GM13977 (cell line): ENCODE measurements at regions not wholly inside any gene's neighbourhood (a gene's known extent, or its start where the extent isn't known, plus 50 kb on each side); places are given as distances from the start of the nearest gene placed in this dataset.

Experiments used
- DNase-seq: peaks from one replicate; pipeline ENCODE4 v3.0.0; 2012; ENCODE audit warnings: low spot score
- CTCF ChIP-seq: IDR thresholded peaks from 2 replicates; pipeline ENCODE4 v1.5.1; 2012; ENCODE audit warnings: mild to moderate bottlenecking, control low read depth; ENCODE audit not compliant: insufficient read depth; ENCODE audit errors: extremely low read depth, missing control alignments
- in situ Hi-C: fragments of 300-500 bp; cut with MboI; formaldehyde crosslinking; loops from one replicate; pipeline ENCODE4 v1.12.0; 2022; ENCODE audit warnings: low sequenced_read_pairs, low pct_unique_long_range_greater_than_20kb, mixed read lengths, inconsistent platforms; ENCODE audit not compliant: unreplicated experiment

DNA sequence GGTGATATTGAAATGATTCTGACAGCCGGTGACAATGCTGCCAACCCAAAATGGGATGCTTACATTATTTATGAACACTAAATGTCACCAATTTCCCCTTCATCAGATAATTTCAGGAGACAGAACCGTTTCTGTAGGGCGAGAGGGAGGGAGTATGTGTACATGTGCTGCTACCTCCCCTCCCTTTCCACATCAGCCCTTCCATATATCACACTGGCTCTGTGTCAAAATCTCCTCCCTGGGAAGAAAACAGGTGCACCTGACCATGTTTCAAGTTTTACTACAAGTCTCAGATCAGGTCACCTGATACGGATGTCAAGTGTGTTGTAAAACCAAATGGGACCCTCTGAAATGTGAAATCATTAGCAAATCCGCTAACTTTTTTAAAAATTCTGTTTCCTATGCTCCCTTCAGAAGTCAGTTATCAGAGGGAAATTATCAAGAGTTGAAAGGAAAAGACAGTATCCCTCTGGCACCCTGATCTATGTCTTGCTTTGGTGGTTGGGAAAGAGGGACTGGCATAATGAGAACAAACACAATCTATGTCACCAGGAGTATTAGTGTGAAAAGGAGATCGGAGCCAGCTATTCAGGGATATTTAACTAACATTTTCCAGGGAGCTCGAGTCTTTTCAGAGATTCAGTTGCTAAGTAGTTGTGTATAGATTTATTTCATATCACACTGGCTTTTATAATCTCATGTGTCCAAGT is 1002.3 kb upstream of the CDH8 start:
- in situ Hi-C loops = no loop called here
- no peak for DNase-seq
- TF ChIP-seq CTCF = no peak

DNA sequence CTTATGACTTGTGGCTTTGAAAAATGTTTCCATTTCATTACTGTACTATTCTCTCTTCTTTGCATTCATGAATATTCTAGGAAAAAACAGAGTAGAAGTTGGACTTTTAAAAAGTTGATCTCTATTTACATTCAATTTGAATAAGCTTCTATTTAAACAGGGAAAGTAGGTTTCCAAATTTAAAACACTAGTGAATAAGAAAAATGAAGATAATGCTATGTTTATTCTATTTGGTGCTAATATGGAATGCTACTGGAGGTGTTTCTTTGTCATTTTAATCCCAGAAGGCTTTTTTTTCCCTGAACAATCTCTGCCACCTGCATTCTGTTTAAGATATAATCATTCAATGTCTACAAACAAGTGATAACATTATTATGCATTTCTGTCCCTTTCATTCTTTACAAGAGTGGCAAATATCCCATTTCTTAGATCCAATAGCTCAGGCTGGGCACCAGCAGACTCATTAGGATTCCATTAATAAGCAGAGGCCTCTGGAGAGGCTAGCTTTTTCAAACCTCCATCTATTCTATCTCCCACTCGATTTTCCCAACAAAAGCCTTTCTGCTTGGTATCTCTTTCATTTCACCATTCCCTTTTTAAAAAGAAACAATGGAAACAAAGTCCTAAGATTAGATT is 1001.6 kb upstream of the CDH8 start:
- TF ChIP-seq CTCF = no peak
- in situ Hi-C loops = no loop called here

DNA sequence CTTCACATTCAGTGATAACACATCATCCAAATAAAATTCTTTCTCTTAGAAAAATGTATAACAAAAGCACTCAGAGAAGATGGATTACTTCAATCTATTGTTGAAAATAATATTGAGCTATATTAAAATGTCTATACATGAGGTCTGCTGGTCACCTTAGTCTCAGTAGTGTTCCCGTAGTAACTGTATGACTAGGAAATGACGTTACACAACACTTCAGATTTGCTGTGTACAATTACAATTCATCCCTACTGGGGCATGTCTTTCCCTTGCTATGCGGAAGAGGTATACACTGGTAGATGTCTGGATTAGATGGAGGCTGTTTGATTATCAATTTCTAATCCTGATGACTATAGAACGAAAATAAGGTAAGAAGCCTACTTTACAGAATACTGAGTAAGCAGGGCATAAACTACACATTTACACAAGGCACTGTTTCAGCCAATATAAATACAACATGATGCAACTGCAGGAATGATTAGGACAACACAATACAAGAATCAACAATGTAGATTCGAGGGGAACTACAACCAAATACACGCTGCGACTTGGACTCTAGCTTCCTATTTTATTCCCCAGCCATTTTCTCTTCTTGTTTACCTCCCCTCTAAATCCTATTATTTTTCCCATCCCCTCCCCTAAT is 982.5 kb upstream of the CDH8 start:
- DNase-seq = no peak
- in situ Hi-C loops = no loop called here
- TF ChIP-seq CTCF = no peak

More for the DNA sequence above, 1001.6 kb upstream of the CDH8 start:
- no peak for DNase-seq

DNA sequence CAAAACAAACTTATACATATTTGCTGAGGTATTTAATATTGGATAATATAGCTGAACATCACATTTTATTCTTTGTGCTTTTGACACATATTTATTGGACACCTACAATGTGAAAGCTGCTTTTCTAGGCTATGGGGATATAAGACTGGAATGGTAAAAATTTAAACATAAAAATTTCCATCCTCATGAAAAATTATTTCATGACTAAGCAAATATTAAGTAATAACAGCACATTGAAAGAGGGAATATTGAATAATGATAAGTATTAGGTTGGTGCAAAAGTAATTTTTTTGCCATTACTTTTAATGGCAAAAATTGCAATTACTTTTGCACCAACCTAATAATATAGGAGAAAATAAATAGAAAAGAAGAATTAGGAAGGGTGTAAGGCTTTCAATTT is 972.5 kb upstream of the CDH8 start:
- in situ Hi-C loops = no loop called here

GRCh38 chr16:63005356-63005755 is 969.1 kb upstream of the CDH8 start:
- in situ Hi-C loops = no loop called here
- DNase-seq = no peak
- TF ChIP-seq CTCF = no peak

More for the DNA sequence above, 972.5 kb upstream of the CDH8 start:
- no peak for DNase-seq
- TF ChIP-seq CTCF = no peak

GRCh38 chr16:62989480-62989879 is 953.2 kb upstream of the CDH8 start:
- no peak for DNase-seq
- in situ Hi-C loops = no loop called here
- TF ChIP-seq CTCF = no peak
